C4-2B (cell line): ENCODE measurements at regions not wholly inside any gene's neighbourhood (a gene's known extent, or its start where the extent isn't known, plus 50 kb on each side); places are given as distances from the start of the nearest gene placed in this dataset.

Source experiments
- ZFX ChIP-seq: fragments of 450-650 bp; IDR thresholded peaks from 2 replicates; pipeline ENCODE4 v1.6.1; 2017
- TF ChIP-seq, protein P1 (sequence below): fragments of 450-650 bp; conservative IDR thresholded peaks from 2 replicates; pipeline ENCODE4 v1.5.1; 2017; ENCODE audit warnings: mild to moderate bottlenecking

DNA sequence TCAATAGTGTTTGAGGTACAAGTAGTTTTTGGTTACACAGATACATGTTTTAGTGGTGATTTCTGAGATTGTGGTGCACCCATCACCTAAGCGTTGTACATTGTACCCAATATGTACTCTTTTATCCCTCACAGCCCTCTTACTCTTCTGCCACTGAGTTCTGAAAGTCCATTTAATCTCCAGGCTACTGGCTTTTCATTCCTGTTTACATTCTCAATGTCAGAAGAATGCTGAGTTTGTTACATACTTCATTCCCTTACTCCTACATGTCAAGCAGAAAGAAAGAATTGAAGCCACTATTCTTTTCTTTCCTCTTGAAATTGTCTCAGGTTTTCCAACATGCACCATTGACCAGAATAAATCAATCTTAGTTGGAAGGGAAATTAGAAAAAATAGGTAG, 1565.9 kb downstream of the PLA2G4A start:
- TF ChIP-seq, protein P1, sequence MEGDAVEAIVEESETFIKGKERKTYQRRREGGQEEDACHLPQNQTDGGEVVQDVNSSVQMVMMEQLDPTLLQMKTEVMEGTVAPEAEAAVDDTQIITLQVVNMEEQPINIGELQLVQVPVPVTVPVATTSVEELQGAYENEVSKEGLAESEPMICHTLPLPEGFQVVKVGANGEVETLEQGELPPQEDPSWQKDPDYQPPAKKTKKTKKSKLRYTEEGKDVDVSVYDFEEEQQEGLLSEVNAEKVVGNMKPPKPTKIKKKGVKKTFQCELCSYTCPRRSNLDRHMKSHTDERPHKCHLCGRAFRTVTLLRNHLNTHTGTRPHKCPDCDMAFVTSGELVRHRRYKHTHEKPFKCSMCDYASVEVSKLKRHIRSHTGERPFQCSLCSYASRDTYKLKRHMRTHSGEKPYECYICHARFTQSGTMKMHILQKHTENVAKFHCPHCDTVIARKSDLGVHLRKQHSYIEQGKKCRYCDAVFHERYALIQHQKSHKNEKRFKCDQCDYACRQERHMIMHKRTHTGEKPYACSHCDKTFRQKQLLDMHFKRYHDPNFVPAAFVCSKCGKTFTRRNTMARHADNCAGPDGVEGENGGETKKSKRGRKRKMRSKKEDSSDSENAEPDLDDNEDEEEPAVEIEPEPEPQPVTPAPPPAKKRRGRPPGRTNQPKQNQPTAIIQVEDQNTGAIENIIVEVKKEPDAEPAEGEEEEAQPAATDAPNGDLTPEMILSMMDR: no peak
- TF ChIP-seq ZFX: no peak
